ENCODE measurements at regions not wholly inside any gene's neighbourhood (a gene's known extent, or its start where the extent isn't known, plus 50 kb on each side); places are given as distances from the start of the nearest gene placed in this dataset.
"Not testable (repeated sequence)": the region's sequence is repeated elsewhere in the genome, so short reads cannot be mapped to it uniquely, and the experiment has no call there.

GRCh38 chrX:1102786-1103185, 109.7 kb downstream of the CRLF2 start (continued):
- no peak for TF ChIP-seq ZNF462 (CRISPR knock-in tag; IDR thresholded peaks at IDR 0.05)
- TF ChIP-seq ZNF331 (CRISPR knock-in tag; IDR thresholded peaks at IDR 0.05; ENCODE audit: low read depth), result no peak
- no peak for TF ChIP-seq REST (IDR thresholded peaks at IDR 0.05; ENCODE audit: unreplicated experiment)

GRCh38 chrX:1102221-1102620, 110.2 kb downstream of the CRLF2 start:
- H3K9me2 ChIP-seq (ENCODE audit: insufficient read depth); H2AFZ ChIP-seq; H3F3A ChIP-seq (replicated peaks; ENCODE audit: low read depth); H3K4me2 ChIP-seq; H3K4me3 Mint-ChIP-seq; H3K27ac ChIP-seq (ENCODE audit: low read depth); H3K36me3 ChIP-seq (ENCODE audit: insufficient read depth); DNase-seq (ENCODE audit: low spot score); H3K4me3 ChIP-seq; H3K4me1 Mint-ChIP-seq; ATAC-seq; H3K27me3 ChIP-seq (ENCODE audit: insufficient read depth); H4K20me1 ChIP-seq (replicated peaks; ENCODE audit: insufficient read depth); H3K79me2 ChIP-seq (replicated peaks; ENCODE audit: insufficient read depth); H3K27me3 Mint-ChIP-seq (ENCODE audit: insufficient read depth, low read depth, poor library complexity); H3K27ac Mint-ChIP-seq: not testable (repeated sequence)
- Mint-ChIP-seq H3K36me3 (ENCODE audit: low read depth) (peaks cover 33% of the 10 kb centered on the region), H3K9me3 (peaks cover 23% of the 10 kb centered on the region)
- peaks cover 15% of the 10 kb centered on the region; the same call in 1 of the 2 replicates for H3K4me1 ChIP-seq (ENCODE audit: insufficient read depth)

Data from GM23338 (cell line).